HepG2 (cell line): ENCODE measurements at regions not wholly inside any gene's neighbourhood (a gene's known extent, or its start where the extent isn't known, plus 50 kb on each side); places are given as distances from the start of the nearest gene placed in this dataset.

Experiments used
- RAD21 ChIP-seq: fragments of 450-650 bp; formaldehyde crosslinking; IDR thresholded peaks from 2 replicates; pipeline ENCODE4 v1.5.0; 2020; ENCODE audit warnings: mild to moderate bottlenecking
- ZNF260 ChIP-seq: sonication (generic); formaldehyde crosslinking; IDR thresholded peaks from 2 replicates; pipeline ENCODE4 v1.4.0; 2020; ENCODE audit warnings: missing genetic modification reagents, low read depth, mild to moderate bottlenecking, borderline replicate concordance
- ZNF781 ChIP-seq: sonication (generic); formaldehyde crosslinking; IDR thresholded peaks from 2 replicates; pipeline ENCODE4 v1.5.1; 2020; ENCODE audit warnings: borderline replicate concordance, mild to moderate bottlenecking, missing genetic modification reagents; ENCODE audit errors: not compliant biosample characterization
- TF ChIP-seq, protein P1 (sequence below): sonication (generic); formaldehyde crosslinking; IDR thresholded peaks from 2 replicates; pipeline ENCODE4 v1.5.0; 2020; ENCODE audit warnings: mild to moderate bottlenecking, missing genetic modification reagents, borderline replicate concordance
- TF ChIP-seq, protein P2 (sequence below): sonication (generic); formaldehyde crosslinking; IDR thresholded peaks from 2 replicates; pipeline ENCODE4 v1.9.0; 2022; ENCODE audit warnings: missing genetic modification reagents, mild to moderate bottlenecking, borderline replicate concordance
- TF ChIP-seq, protein P3 (sequence below): IDR thresholded peaks from 2 replicates; pipeline ENCODE4 v1.6.1; 2016; ENCODE audit warnings: control low read depth

DNA sequence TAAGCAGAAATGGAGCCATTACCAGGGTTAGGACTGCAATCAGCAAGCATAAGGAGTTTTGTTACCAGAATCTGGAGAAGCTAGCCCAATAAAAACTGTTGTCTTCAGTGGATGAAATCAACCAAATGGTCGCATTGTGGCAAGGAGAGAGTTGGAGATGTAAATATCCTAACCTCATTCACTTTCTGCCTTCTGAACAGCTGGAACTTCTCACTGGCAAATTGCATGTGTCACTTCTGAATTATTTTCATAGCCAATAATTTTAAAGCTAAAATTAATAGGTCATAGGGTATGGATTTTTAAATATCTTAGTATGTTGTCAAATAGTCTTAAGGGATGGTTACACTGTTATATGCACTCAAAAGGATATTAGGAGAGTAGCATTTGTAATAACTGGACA is 121.6 kb downstream of the SUCNR1 start (continued):
- TF ChIP-seq, protein P1, sequence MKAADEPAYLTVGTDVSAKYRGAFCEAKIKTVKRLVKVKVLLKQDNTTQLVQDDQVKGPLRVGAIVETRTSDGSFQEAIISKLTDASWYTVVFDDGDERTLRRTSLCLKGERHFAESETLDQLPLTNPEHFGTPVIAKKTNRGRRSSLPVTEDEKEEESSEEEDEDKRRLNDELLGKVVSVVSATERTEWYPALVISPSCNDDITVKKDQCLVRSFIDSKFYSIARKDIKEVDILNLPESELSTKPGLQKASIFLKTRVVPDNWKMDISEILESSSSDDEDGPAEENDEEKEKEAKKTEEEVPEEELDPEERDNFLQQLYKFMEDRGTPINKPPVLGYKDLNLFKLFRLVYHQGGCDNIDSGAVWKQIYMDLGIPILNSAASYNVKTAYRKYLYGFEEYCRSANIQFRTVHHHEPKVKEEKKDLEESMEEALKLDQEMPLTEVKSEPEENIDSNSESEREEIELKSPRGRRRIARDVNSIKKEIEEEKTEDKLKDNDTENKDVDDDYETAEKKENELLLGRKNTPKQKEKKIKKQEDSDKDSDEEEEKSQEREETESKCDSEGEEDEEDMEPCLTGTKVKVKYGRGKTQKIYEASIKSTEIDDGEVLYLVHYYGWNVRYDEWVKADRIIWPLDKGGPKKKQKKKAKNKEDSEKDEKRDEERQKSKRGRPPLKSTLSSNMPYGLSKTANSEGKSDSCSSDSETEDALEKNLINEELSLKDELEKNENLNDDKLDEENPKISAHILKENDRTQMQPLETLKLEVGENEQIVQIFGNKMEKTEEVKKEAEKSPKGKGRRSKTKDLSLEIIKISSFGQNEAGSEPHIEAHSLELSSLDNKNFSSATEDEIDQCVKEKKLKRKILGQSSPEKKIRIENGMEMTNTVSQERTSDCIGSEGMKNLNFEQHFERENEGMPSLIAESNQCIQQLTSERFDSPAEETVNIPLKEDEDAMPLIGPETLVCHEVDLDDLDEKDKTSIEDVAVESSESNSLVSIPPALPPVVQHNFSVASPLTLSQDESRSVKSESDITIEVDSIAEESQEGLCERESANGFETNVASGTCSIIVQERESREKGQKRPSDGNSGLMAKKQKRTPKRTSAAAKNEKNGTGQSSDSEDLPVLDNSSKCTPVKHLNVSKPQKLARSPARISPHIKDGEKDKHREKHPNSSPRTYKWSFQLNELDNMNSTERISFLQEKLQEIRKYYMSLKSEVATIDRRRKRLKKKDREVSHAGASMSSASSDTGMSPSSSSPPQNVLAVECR (CRISPR knock-in tag): no peak
- TF ChIP-seq, protein P2, sequence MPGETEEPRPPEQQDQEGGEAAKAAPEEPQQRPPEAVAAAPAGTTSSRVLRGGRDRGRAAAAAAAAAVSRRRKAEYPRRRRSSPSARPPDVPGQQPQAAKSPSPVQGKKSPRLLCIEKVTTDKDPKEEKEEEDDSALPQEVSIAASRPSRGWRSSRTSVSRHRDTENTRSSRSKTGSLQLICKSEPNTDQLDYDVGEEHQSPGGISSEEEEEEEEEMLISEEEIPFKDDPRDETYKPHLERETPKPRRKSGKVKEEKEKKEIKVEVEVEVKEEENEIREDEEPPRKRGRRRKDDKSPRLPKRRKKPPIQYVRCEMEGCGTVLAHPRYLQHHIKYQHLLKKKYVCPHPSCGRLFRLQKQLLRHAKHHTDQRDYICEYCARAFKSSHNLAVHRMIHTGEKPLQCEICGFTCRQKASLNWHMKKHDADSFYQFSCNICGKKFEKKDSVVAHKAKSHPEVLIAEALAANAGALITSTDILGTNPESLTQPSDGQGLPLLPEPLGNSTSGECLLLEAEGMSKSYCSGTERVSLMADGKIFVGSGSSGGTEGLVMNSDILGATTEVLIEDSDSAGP (CRISPR knock-in tag): no peak
- TF ChIP-seq ZNF260 (CRISPR knock-in tag): no peak
- TF ChIP-seq, protein P3, sequence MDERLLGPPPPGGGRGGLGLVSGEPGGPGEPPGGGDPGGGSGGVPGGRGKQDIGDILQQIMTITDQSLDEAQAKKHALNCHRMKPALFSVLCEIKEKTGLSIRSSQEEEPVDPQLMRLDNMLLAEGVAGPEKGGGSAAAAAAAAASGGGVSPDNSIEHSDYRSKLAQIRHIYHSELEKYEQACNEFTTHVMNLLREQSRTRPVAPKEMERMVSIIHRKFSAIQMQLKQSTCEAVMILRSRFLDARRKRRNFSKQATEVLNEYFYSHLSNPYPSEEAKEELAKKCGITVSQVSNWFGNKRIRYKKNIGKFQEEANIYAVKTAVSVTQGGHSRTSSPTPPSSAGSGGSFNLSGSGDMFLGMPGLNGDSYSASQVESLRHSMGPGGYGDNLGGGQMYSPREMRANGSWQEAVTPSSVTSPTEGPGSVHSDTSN (CRISPR knock-in tag): no peak
- no peak for TF ChIP-seq ZNF781 (CRISPR knock-in tag)
- no peak for TF ChIP-seq RAD21 (CRISPR knock-in tag)
